ENCODE measurements at regions not wholly inside any gene's neighbourhood (a gene's known extent, or its start where the extent isn't known, plus 50 kb on each side); places are given as distances from the start of the nearest gene placed in this dataset.

- no peak overlapping the region for H3K23ac ChIP-seq (ENCODE audit: insufficient read length)
- no peak overlapping the region for H2BK20ac ChIP-seq (ENCODE audit: low read length)
- H3K4ac ChIP-seq (replicated peaks; ENCODE audit: insufficient read length, low read depth, low read length): no peak overlapping the region
- no peaks in the 10 kb centered on the region for H3K36me3 ChIP-seq (ENCODE audit: control insufficient read depth in 2 of 4, insufficient read depth in 4 of 4, low read length in 3 of 4)
- 82% methylated on average over 2 of the region's 2 CpGs; no CpG with 5 or more reads in 1 of the 2 experiments for WGBS, 2 experiments (ENCODE audit: extremely low coverage in 1 of 2, insufficient coverage in 1 of 2, insufficient read length in 1 of 2, insufficient replicate concordance in 2 of 2, low coverage in 1 of 2, low lambda C conversion rate in 2 of 2, missing lambda C conversion rate in 1 of 2)
- FAIRE-seq (no peak), DNase-seq (ENCODE audit: low read depth in 1 of 2, low spot score in 2 of 2) (no peak)
- no peak overlapping the region for H2BK15ac ChIP-seq (ENCODE audit: low read length)
- H2BK5ac ChIP-seq (ENCODE audit: low read depth, low read length): no peak overlapping the region
- H4K8ac ChIP-seq (ENCODE audit: extremely low read depth, insufficient read depth, low read length): no peak overlapping the region
- ChIA-PET CTCF (ENCODE audit: partially characterized antibody) (interaction anchor here (1.3 kb wide), 1 partner anchor 14 kb away, joined by 4 read pairs; no protein-coding TSS in a partner anchor), POLR2A (ENCODE audit: partially characterized antibody) (no interaction called here)
- no peak overlapping the region for H4K91ac ChIP-seq (replicated peaks; ENCODE audit: insufficient read length, low read length)
- no peak overlapping the region for H3K4me2 ChIP-seq (ENCODE audit: insufficient read depth in 1 of 2, low read depth in 2 of 2, low read length in 2 of 2)
- H3K23me2 ChIP-seq (ENCODE audit: low read depth, low read length): no peaks in the 10 kb centered on the region
- no peak overlapping the region for H2AFZ ChIP-seq (ENCODE audit: low read length)
- H3K18ac ChIP-seq (ENCODE audit: extremely low read depth, low read length): no peak overlapping the region
- H3K79me1 ChIP-seq (ENCODE audit: low read depth, low read length): no peaks in the 10 kb centered on the region
- no peaks in the 10 kb centered on the region for H3K9me3 ChIP-seq (ENCODE audit: insufficient read depth in 2 of 2, low read depth in 1 of 2, low read length in 1 of 2)
- no peak overlapping the region for H3K4me3 ChIP-seq (ENCODE audit: extremely low read depth in 1 of 4, insufficient read depth in 2 of 4, low read depth in 3 of 4, low read length in 4 of 4)
- no peak overlapping the region for H3K27ac ChIP-seq (ENCODE audit: low read depth, low read length)
- no peak overlapping the region for H2AK5ac ChIP-seq (ENCODE audit: low read depth, low read length)
- H3K4me1 ChIP-seq (replicated peaks in 1 of 4; ENCODE audit: control insufficient read depth in 3 of 4, insufficient read depth in 4 of 4, low read length in 3 of 4): no peaks in the 10 kb centered on the region
- no peaks in the 10 kb centered on the region for H3K79me2 ChIP-seq (ENCODE audit: control insufficient read depth in 1 of 2, insufficient read depth in 2 of 2, low read length in 2 of 2)
- H2BK120ac ChIP-seq (replicated peaks; ENCODE audit: low read depth, low read length): no peak overlapping the region
- no peak overlapping the region for H3K9ac ChIP-seq (replicated peaks in 1 of 4; ENCODE audit: extremely low read depth in 1 of 4, low read depth in 3 of 4, low read length in 3 of 4)
- no peaks in the 10 kb centered on the region for H4K20me1 ChIP-seq (replicated peaks in 1 of 2; ENCODE audit: control insufficient read depth in 1 of 2, insufficient read depth in 2 of 2, low read length in 2 of 2)
- H3K56ac ChIP-seq (replicated peaks; ENCODE audit: insufficient read length, low read depth, low read length): no peak overlapping the region
- H3K14ac ChIP-seq (ENCODE audit: insufficient read length): no peak overlapping the region
- H2BK12ac ChIP-seq (ENCODE audit: low read depth, low read length): no peak overlapping the region
- H3K27me3 ChIP-seq (replicated peaks in 1 of 4; ENCODE audit: control insufficient read depth in 3 of 4, extremely low read depth in 1 of 4, insufficient read depth in 3 of 4, low read length in 3 of 4): no peaks in the 10 kb centered on the region; a peak in 1 of 7 replicates
- no peak overlapping the region for H4K5ac ChIP-seq (ENCODE audit: insufficient read length, low read depth, low read length)
- TF ChIP-seq GTF2F1 (IDR thresholded peaks at IDR 0.05; ENCODE audit: borderline replicate concordance, low read depth, low read length): no peak
- TF ChIP-seq CHD2 (IDR thresholded peaks at IDR 0.05; ENCODE audit: low read length): no peak
- TF ChIP-seq CBX5 (IDR thresholded peaks at IDR 0.05; ENCODE audit: low read depth, low read length): no peak
- TF ChIP-seq KDM1A (IDR thresholded peaks at IDR 0.05; ENCODE audit: borderline replicate concordance, low read length): no peak
- TF ChIP-seq ASH2L (IDR thresholded peaks at IDR 0.05; ENCODE audit: low read length): no peak
Measured at GRCh38 chr2:168403736-168404135, 52.3 kb upstream of the CERS6 start.
